HG02840 (cell line): ENCODE measurements at regions not wholly inside any gene's neighbourhood (a gene's known extent, or its start where the extent isn't known, plus 50 kb on each side); places are given as distances from the start of the nearest gene placed in this dataset.

ENCODE experiments used
- ATAC-seq: cut with Tn5 transposase; IDR thresholded peaks from one replicate; pipeline ENCODE4 v1.9.1; 2021; ENCODE audit warnings: mild to moderate bottlenecking, moderate library complexity, moderate number of reproducible peaks; ENCODE audit not compliant: unreplicated experiment, low FRiP score

DNA sequence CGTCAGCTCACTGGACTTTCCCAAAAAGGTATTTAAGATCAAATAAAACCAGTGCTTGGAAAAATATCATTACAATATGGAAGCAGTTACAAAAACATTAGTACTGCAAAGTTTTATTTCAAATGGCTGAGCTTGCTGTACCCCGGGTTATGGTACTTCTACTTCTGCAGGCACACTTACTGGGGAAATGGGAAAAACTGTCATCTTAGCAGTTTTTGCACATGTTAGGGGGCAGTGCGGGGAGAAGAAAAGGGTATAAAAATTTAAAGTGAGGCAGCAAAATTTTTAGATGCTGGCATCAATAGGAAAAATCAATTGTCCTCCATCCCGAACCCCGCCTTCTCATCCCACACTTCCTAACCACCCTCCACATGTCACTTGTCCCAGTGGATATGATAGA, 133.4 kb downstream of the ATG4C start:
- ATAC-seq: no peak

DNA sequence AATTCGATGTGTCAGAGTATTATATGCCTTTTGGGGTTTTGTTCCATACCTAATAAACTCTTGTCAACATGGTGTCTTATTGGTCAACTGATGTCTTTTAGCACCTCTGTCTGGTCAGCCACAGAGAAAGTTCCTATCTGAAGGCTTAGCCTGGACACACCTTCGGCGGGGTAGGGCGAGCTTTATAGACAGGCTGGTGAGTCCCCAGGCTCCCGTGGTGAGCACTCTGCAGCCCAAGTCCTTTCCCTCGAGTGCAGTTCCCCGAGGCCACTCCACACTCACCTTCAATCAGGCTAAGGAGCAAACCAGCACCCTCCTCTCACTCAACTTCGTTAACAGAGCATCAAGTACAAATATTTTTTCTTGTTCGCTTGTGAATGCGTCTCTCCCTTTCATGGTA, 133.9 kb downstream of the ATG4C start:
- no peak for ATAC-seq

DNA sequence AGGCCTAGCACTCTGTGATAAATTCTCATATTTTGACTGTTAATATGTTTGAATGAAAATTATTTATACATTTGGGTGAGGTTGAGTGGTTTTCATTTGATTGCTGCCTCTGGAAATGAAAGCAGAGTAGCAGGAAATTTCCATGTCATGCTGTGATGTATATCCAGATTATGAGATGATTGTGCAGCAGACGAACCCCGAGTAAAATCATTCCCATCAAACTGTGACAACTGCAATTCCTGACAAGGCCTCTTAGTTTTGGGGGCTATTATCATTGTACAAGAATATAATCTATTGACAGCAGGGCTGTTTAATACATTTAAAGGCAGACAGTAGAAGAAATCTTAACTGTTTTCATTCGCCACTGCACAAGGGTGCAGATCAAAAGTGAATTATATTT, 134.8 kb downstream of the ATG4C start:
- no peak for ATAC-seq

DNA sequence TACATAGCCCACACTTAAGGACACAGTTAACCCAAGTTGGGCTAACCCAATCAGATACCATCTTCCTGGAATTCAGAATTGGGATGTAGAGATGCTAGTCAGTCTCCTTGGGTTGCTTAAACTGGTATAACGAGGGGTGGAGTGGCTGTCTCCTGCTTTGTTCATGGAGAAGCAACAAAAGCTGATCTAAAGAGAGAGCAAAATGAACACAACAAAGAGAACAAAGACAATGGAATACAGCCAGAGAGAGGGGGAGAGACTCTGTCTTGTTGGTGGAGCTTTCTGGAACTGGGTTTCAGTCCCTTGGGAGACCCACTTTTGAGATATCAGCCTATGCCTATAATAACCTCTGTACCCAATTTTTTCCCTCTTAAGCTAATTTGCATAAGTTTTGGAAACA, 138.1 kb downstream of the ATG4C start:
- no peak for ATAC-seq

DNA sequence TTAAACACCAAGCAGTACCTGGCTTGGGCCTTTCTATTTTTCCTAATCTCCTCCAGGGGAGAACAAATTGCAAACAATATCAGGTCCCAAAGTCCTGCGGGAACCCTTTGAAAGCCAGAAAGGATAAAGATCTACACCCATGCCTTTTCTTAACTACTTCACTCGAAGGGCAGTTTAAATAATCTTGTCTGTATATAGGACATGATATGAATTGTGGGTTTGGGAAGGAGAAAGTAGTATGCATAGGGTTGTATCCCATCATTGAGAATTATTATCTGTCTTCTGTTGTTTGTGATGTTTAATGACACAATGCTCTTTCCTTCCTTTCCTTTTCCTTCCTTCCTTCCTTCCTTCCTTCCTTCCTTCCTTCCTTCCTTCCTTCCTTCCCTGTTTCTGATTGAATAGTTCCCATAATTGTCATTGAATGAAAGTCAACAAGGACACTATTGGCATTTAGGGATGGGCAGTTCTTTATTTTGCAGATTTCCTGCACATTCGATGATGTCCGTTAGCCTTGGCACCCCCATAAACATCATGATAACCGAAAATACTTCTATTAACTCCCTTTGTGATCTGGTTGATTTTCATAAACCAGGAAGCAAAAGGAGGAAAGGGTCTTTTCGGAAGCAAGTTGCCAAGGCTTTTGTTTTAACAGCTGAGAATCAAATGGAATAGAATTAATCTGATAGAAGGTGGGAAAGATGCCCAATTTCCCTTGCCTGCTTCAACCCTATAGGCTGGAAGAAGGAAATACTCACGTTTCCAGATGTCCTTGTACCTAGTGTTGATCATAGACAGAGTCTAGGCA, 141.3 kb downstream of the ATG4C start:
- ATAC-seq: no peak

DNA sequence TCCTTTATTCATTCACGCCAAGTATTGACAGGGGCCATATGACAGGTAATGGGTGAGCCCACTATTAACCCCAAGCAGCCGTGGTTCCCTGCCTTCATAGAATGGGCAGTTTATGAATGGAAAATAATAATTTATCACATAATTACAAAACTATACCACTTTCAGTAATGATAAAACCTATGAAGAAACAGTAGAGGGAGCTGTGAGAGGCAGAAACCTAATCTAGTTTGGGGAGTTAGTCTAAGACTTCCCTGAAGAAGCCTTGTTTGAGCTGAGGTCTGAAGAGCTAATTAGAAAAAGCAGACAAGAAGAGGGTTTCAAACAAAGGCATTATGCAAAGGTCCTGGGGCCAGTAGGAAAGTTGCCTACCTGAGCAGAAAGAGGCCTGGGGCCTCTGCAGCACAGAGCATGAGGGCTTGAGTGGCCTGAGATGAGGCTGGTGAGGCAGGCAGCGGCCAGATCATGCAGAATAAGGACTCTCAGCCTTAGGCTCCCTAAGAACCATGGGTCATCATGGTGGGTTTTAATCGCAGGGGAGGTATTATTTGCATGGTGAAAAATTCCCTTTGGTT, 142.8 kb downstream of the ATG4C start:
- no peak for ATAC-seq

DNA sequence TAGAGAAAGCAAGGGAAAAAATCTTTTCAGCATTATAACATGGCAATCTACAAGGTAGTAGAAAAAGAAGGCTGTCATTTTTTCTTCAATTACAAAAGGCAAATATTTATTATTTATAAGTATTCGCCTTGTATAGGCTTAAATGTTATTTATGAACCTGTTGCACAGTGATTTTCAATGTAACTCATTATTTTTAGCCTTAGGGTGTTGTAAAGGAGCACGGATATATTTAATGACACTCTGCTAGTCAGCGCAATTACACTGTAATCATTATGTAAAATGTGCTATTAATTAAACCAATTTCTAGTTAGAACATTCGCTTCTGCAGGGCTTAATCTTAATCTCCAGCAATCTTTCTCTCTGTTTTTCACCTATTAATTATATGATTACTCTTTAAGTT, 145.0 kb downstream of the ATG4C start:
- no peak for ATAC-seq

DNA sequence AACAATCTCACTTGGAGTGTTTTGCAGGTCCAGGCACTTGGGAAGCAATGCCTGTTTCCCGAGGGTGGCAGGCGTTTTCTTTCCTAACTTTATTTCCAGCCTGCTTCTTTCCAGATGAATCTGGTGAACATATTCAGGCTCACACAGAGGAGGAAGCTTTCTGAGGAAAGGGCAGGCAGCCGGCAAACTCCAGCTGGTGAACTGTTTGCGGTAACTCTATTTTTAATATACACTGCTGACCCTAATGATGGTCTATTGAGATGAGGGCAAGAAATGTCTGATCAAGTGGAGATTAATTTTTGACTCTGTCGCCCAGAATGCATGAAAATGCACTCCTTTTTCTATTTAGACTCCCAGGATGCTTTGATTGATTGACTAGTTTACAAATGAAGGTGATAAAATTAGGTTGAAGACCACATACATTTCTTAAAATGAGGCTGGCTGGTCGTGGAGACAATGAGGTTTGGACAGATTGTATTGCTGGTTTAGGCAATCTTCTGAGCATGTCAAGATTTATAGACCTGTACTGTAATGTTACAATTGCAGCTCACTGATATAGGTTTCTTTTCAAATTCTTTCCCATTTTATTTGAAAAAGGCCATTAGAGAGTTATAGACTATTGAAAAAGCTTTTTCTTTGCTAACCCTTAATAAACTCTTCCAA, 153.8 kb downstream of the ATG4C start:
- ATAC-seq: no peak

DNA sequence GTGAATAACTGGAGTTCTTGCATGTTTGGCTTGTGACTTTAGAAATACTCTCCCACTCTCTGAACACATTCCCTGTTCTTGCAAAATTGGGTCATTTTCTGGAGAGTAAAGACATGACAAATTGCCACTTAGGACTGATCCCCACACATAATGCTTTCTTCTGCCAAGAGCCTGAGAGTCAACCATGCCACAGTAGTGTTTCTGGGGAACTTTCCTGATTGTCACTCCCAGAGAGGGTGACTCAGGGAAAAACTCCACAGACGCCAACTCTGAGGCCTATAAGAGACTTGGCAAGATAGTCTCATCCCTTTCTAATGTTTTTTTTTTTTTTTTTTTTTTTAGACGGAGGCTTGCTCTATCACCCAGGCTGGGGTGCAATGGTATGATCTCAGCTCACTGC, 157.8 kb downstream of the ATG4C start:
- ATAC-seq: no peak

DNA sequence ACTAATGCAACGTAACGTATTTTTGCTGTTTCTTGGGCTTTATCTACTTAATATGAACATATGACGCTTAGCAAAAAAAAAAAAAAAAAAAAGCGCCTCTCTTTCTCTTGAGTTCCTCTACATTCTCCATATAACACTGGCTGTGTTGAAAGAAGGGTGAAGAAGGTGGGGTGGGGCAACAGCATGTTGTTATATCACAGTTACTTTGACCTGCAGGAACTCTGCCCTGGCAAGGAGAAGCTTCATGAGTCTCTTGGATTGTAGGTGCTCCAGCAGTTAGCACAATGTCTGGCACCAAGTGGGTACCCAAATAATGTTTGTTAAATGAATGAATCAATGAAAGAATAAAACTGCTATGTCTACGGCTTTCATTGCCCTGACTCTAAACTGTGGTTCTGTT, 162.6 kb downstream of the ATG4C start:
- ATAC-seq: no peak

DNA sequence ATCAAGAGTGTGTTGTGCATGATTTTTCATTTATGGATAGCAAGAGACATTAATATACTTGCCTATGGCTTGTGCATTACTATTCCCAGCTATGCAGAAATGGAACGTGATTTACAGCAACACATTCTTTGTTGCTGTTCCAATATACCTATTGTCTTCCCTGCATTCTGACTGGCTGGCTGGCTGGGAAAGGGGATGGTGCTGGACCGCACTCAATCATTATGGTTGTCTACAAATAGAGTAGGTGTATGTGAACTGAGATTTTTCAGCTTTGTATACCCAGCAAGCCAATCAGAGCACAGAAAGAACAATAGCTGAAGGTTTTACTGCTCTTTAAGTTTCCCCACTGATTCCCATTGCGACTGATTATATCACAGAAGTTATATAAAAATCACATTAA, 167.5 kb downstream of the ATG4C start:
- ATAC-seq: no peak

DNA sequence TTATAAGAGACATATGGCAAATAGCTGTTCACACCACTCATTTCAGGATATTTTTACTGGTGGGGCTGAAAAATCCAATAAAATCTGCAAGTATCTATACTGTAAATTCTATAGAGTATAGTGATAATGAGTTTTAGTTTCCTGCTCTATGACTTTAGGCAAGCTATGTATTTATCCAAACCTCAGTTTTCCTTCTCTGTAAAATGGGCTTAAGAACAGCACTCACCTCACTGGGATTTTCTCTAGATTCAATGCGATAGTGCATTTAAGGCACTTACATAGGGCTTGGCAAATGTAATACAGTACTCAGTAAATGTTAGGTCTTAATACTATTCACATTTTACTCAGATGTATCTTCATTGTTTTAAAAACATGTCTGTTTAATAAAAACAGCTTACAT, 168.7 kb downstream of the ATG4C start:
- no peak for ATAC-seq

DNA sequence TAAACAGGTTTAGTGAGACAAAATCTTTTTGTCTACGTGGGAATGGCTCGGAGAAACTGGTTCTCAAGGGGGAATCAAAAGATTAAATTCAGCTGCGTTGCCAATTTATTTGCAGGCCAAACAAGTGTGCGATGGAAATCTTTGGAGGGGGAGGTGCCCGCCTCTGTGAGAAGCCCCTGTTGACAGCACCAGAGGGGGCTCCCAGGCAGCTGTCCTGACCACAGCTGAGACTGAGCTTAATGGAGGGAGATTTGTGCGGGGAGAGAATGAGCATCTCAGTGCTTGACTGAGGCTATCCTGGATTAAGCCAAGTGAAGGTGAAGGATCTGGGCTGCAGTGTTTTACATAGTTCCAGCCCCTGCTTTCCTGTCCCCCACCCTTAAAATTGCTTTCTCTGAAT, 169.7 kb downstream of the ATG4C start:
- no peak for ATAC-seq

DNA sequence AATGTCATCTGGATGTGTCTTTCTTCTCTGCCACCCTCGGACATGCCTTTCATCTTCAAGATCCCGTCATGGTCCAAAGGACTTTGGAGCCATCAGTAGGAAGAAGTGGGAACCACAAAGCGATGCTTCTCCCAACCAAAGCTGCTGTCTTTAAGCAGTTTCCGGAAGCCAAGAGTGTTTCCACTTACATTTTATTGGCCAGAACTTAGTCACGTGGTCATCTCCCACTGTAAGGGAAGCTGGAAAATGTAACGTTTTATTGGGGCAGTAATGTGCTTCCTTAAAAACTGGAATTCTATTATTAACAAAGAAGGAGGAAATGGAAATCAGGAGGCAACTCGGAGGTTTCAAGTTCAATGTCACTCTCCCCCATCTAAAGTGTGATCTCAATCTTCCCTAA, 170.8 kb downstream of the ATG4C start:
- no peak for ATAC-seq

DNA sequence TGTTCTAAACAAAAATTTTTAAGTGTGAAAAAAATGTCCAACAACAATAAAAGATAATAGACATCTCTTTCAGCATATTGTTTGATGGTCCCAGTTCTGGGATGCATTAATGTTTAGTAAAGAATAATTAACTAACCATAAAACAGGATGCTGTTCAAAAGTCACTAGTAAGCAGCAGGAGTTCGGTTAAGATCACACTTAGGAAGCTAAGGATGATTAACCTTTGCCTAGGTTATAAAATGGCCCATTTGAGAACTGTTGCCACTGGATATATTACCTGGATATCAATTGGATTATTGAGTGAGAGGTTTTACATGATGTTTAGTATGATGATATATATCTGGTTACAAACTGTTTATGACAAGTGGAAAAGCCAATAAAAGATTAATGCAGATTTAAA, 171.7 kb downstream of the ATG4C start:
- ATAC-seq: no peak

DNA sequence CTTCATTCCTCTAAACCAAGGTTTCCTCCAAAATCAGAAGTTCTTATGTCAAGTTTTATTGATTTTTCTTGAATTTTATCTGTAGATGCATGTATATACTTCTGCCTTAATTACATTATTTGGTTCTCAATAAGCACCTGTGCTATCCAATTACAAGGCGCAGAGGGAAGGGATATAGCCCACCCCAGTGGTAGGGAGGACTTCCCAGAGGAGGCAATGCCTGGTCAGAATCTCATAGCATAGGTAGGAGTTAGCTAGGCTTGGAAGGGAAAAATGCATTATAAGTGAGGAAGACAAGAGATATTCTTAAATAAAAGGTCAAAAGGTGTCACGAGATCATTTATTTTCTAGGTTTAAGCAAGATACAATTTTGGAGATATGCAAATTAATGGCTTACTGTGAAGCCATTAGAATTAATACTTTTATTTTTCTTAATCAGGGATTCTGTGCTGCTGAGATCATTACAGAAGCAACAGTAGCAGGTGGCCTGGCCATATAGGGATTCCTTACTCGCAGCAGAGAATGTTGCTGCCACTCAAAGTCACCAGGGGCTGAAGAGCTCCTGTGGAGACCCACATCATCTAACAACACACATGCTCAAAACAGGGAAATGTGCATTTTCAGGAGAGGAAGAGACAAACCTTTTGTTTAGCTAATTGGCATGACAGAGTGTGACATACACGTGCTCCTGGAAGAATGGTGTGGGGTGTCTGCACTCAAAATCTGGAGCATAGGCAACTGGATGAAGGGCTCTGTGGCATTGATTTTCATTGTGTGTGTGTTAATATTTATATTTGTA, 178.3 kb downstream of the ATG4C start:
- ATAC-seq: no peak

DNA sequence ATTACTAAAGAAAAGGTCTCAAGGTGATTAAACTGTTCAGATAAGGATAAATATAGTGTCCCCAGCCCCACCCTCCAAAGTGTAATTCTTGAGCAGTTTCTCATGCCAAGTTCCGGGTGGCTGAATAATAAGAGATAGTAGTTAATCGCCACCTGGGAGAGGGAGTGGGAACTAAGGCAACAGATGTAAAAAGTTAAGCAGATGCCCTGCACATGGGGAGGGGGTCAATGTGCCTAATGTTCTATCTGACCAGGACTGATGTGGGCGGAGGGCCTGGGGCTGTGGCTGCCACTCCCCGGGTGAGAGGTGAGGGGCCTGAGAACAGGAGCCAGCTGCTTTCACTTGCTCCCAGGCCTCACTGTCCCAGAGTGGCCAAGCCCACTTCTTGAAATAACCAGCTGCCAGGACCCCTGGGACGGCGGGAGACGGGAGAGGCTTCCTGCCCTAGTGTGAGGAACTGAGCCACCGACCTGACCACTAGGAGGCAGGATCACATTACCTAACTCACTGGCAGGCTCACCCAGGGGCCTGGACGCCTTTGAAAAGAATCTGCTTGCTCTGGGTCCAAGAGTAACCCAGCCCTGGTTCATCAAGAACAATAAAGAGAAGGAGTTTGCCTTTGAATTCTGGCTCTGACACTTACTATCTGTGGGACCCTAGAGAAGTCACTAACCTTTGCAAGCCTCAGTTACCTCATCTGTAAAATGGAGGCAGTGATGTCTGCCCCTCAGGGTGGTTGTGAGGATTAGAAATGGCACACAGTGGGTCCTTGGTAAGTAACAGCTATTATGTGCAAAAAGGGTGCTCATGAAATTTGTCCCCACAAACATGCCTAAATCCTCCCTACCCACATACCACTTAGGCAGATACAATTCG, 179.2 kb downstream of the ATG4C start:
- ATAC-seq: no peak

DNA sequence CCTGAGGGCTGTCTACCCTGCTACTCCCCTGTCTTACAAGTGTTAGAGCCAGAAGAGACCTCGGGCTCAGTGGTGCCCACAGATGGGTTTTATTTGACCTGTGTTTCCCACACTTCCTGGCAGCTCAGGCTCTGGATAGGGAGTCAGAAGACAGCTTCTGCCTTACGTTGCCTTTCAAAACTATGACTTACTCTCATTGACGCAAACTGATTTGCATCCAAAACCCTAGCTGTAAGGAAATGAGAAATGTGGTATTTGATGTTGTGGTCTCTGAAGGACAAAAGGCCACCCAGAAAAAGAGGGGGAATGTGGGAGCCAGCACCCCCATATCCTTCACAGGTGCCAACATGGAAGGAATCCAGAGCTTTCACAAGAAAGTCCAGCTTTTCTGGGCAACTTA, 180.2 kb downstream of the ATG4C start:
- ATAC-seq: no peak

DNA sequence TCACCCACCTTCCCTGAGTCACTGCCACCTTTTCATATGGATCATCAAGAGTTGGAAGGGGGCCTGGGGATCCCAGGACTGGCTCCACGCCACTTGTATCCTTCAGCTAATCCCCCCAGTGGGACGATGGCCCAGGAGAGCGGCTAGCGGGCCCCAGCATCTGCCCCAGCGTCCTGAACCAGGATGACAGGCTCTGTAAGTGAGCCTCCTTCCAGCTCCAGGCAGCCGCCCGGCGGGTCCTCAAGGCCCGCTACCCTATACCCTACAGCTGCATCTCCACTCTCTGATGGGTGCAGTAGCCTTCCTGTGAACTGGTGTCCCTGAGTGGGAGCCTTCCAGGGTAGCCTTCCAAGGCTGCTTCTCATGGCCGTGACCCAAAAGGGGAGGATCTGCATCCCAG, 183.1 kb downstream of the ATG4C start:
- no peak for ATAC-seq

DNA sequence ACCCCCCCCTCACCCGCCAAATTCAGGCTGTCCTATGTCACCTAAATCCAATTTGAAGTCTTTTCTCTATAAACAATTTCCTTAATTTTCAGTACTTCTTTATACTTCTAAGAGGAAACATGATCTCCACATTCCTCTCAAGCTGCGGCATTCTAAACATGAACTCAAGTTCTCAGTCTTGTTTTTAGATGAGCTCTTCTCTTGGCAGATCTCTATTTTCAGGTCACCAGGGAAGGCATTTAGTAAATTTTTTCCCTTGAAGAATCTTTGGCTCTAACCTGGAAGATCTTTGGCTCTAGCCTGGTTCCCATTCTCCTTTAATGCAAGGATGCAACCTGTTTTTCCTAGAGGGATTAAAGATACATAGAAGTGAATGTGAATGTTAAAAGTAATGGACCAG, 193.4 kb downstream of the ATG4C start:
- ATAC-seq: no peak
